Keratinocyte (primary cell): ENCODE measurements at regions not wholly inside any gene's neighbourhood (a gene's known extent, or its start where the extent isn't known, plus 50 kb on each side); places are given as distances from the start of the nearest gene placed in this dataset.

ENCODE experiments used
- DNase-seq: peaks from one replicate; pipeline ENCODE4 v3.0.0-alpha.2; 2011; ENCODE audit warnings: low read depth, missing footprints, low spot score
- FAIRE-seq: peaks from 2 replicates; lab custom pipeline; 2011; peaks lifted over from hg19 to GRCh38; lab: Jason Lieb, UNC
- H2AFZ ChIP-seq: 2 replicates; pipeline ENCODE4 v1.6.0; 2012; ENCODE audit warnings: low read length, control low read depth, inconsistent platforms; ENCODE audit not compliant: control insufficient read depth
- H3K27ac ChIP-seq: 2 replicates; pipeline ENCODE4 v1.5.1; 2011; ENCODE audit warnings: low read length; ENCODE audit not compliant: control insufficient read depth, insufficient read depth
- H3K27me3 ChIP-seq: 3 replicates; pipeline ENCODE4 v1.6.0; 2011; ENCODE audit warnings: low read length; ENCODE audit not compliant: control insufficient read depth, insufficient read depth; ENCODE audit errors: extremely low read depth
- H3K36me3 ChIP-seq, 2 experiments: 2 replicates in 1 of 2; 3 replicates in 1 of 2; pipeline ENCODE4 v1.5.1; 2011; ENCODE audit warnings: low read length in 2 of 2, mild to moderate bottlenecking in 1 of 2; ENCODE audit not compliant: control insufficient read depth in 2 of 2, insufficient read depth in 2 of 2; ENCODE audit errors: extremely low read depth in 1 of 2
- H3K4me1 ChIP-seq: 3 replicates; pipeline ENCODE4 v1.5.1; 2011; ENCODE audit warnings: low read length; ENCODE audit not compliant: control insufficient read depth, insufficient read depth; ENCODE audit errors: extremely low read depth
- H3K4me2 ChIP-seq: 3 replicates; pipeline ENCODE4 v1.6.0; 2011; ENCODE audit warnings: low read depth, low read length; ENCODE audit not compliant: control insufficient read depth, insufficient read depth; ENCODE audit errors: extremely low read depth
- H3K4me3 ChIP-seq, 3 experiments: fragments of 200-600 bp in 1 of 3; sonication (generic) in 1 of 3; 2 replicates in 2 of 3; 3 replicates in 1 of 3; pipeline ENCODE4 v1.5.1; 2011 to 2016; ENCODE audit warnings: low read length in 3 of 3, mild to moderate bottlenecking in 3 of 3, control low read depth in 2 of 3, inconsistent platforms in 1 of 3, low read depth in 1 of 3, mixed read lengths in 1 of 3, mixed run types in 1 of 3, moderate library complexity in 1 of 3; ENCODE audit not compliant: control insufficient read depth in 2 of 3, insufficient read depth in 2 of 3; ENCODE audit errors: extremely low read depth in 1 of 3
- H3K79me2 ChIP-seq: 2 replicates; pipeline ENCODE4 v1.6.0; 2012; ENCODE audit warnings: low read length; ENCODE audit not compliant: control insufficient read depth, insufficient read depth
- H3K9ac ChIP-seq: 3 replicates; pipeline ENCODE4 v1.6.0; 2011; ENCODE audit warnings: low read length; ENCODE audit not compliant: control insufficient read depth, insufficient read depth; ENCODE audit errors: extremely low read depth
- H3K9me1 ChIP-seq: 3 replicates; pipeline ENCODE4 v1.6.0; 2011; ENCODE audit warnings: low read length; ENCODE audit not compliant: control insufficient read depth, insufficient read depth; ENCODE audit errors: extremely low read depth
- H3K9me3 ChIP-seq: 2 replicates; pipeline ENCODE4 v1.5.1; 2012; ENCODE audit warnings: low read depth, low read length; ENCODE audit not compliant: control insufficient read depth
- H4K20me1 ChIP-seq: 3 replicates; pipeline ENCODE4 v1.6.0; 2011; ENCODE audit warnings: low read length; ENCODE audit not compliant: control insufficient read depth, insufficient read depth; ENCODE audit errors: extremely low read depth
- CTCF ChIP-seq, 3 experiments: IDR thresholded peaks in 1 of 3; conservative IDR thresholded peaks in 1 of 3; optimal IDR thresholded peaks in 1 of 3; 2 replicates in 2 of 3; 3 replicates in 1 of 3; pipeline versions ENCODE3 to v1.5.1; 2011; ENCODE audit warnings: low read length in 3 of 3, mild to moderate bottlenecking in 3 of 3, moderate library complexity in 2 of 3, control low read depth in 1 of 3, inconsistent platforms in 1 of 3; ENCODE audit not compliant: insufficient read depth in 2 of 3; ENCODE audit errors: extremely low read depth in 1 of 3
- EZH2 ChIP-seq: IDR thresholded peaks from one replicate; pipeline ENCODE4 v1.6.1; 2012; ENCODE audit warnings: inconsistent platforms, mild to moderate bottlenecking, low read length, moderate library complexity
- dilution Hi-C: fragments of 300-500 bp; cut with MboI; formaldehyde crosslinking; loops from one replicate; pipeline ENCODE4 v1.7.0; 2020; ENCODE audit warnings: low sequenced_read_pairs; ENCODE audit not compliant: extremely low pct_ligation_motif_present

GRCh38 chr4:125507141-125507540 is 192.4 kb downstream of the FAT4 start:
- Histone ChIP-seq H3K79me2 (no peaks in the 10 kb centered on the region), H3K9ac (no peak overlapping the region), H3K4me2 (no peak overlapping the region), H3K9me1 (no peaks in the 10 kb centered on the region), H3K27me3 (no peaks in the 10 kb centered on the region), H3K9me3 (no peaks in the 10 kb centered on the region), H3K36me3 (no peaks in the 10 kb centered on the region), H4K20me1 (no peaks in the 10 kb centered on the region), H3K4me3 (no peak overlapping the region), H3K4me1 (no peaks in the 10 kb centered on the region), H2AFZ (no peak overlapping the region), H3K27ac (no peak overlapping the region)
- dilution Hi-C loops = no loop called here
- FAIRE-seq (no peak), DNase-seq (no peak)
- TF ChIP-seq CTCF (optimal IDR thresholded peaks at IDR 0.05 in 1 of 3, IDR thresholded peaks at IDR 0.05 in 1 of 3, conservative IDR thresholded peaks at IDR 0.05 in 1 of 3; ENCODE audit: extremely low read depth in 1 of 3, insufficient read depth in 2 of 3, low read length in 3 of 3) (no peak), EZH2 (no peak)

GRCh38 chr4:125511715-125512114 is 197.0 kb downstream of the FAT4 start:
- Histone ChIP-seq H2AFZ (no peak overlapping the region), H3K36me3 (no peaks in the 10 kb centered on the region), H3K9ac (no peak overlapping the region), H3K4me2 (no peak overlapping the region), H4K20me1 (no peaks in the 10 kb centered on the region), H3K9me3 (no peaks in the 10 kb centered on the region), H3K9me1 (no peaks in the 10 kb centered on the region), H3K27ac (no peak overlapping the region), H3K4me1 (no peaks in the 10 kb centered on the region), H3K27me3 (no peaks in the 10 kb centered on the region), H3K79me2 (no peaks in the 10 kb centered on the region), H3K4me3 (no peak overlapping the region)
- DNase-seq (no peak), FAIRE-seq (no peak)
- dilution Hi-C loops = no loop called here
- no peak for TF ChIP-seq CTCF (optimal IDR thresholded peaks at IDR 0.05 in 1 of 3, IDR thresholded peaks at IDR 0.05 in 1 of 3, conservative IDR thresholded peaks at IDR 0.05 in 1 of 3; ENCODE audit: extremely low read depth in 1 of 3, insufficient read depth in 2 of 3, low read length in 3 of 3)
- no peak for TF ChIP-seq EZH2
